ENCODE measurements at regions not wholly inside any gene's neighbourhood (a gene's known extent, or its start where the extent isn't known, plus 50 kb on each side); places are given as distances from the start of the nearest gene placed in this dataset.

DNA sequence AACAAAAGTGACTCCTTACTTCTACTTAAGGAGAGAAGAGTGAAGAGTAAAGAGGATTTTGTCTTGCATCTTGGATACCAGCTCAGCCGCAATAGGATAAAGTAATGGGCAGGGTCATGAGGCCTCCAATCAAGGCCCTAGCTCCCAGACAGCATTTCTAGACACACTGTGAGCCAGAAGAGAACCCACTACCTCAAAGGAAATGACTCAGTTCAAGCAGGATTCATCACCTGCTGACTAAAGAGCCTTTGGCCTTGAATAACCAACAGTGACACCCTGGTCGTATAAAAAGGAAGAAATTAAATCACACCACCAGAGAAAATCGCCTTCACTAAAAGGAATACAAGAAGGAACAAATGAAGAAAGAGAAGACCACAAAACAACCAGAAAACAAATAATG, 416.1 kb downstream of the PCDH18 start:
- Mint-ChIP-seq H3K9me3 (ENCODE audit: insufficient read depth) (peaks cover 1% of the 10 kb centered on the region), H3K27ac (no peak overlapping the region), H3K4me3 (no peak overlapping the region), H3K4me1 (no peaks in the 10 kb centered on the region), H3K27me3 (no peaks in the 10 kb centered on the region)
- DNase-seq = no peak
- ChIA-PET POLR2A (no interaction called here), CTCF (no interaction called here)
- Histone ChIP-seq H3K4me2 (replicated peaks; ENCODE audit: low read depth, low read length, poor library complexity, severe bottlenecking) (no peak overlapping the region), H2AFZ (ENCODE audit: insufficient read depth, low read depth, low read length, poor library complexity, severe bottlenecking) (no peak overlapping the region), H3K9me3 (ENCODE audit: control extremely low read depth in 1 of 3, control insufficient read depth in 2 of 3, insufficient read depth in 1 of 3, low read length in 2 of 3) (peaks cover 0 to 2% (median 0%) of the 10 kb centered on the region in 3 donors), H3K36me3 (replicated peaks in 1 of 2; ENCODE audit: control extremely low read depth in 1 of 2, control insufficient read depth in 1 of 2, extremely low read depth in 1 of 2, insufficient read depth in 2 of 2, low read length in 1 of 2) (no peaks in the 10 kb centered on the region), H3K27ac (ENCODE audit: low read length in 2 of 2) (no peak overlapping the region), H3K4me3 (ENCODE audit: control extremely low read depth in 1 of 5, extremely low read depth in 1 of 5, insufficient read depth in 1 of 5, low read depth in 2 of 5, low read length in 4 of 5) (no peak overlapping the region), H3K79me2 (ENCODE audit: control insufficient read depth, insufficient read depth, low read length) (no peaks in the 10 kb centered on the region), H3K27me3 (replicated peaks in 1 of 4; ENCODE audit: control extremely low read depth in 1 of 4, control insufficient read depth in 3 of 4, insufficient read depth in 4 of 4, low read length in 3 of 4) (no peaks in the 10 kb centered on the region), H3K4me1 (ENCODE audit: control insufficient read depth in 2 of 2, insufficient read depth in 2 of 2, low read length in 2 of 2) (no peaks in the 10 kb centered on the region), H4K20me1 (ENCODE audit: control insufficient read depth, insufficient read depth, low read length, poor library complexity, severe bottlenecking) (no peaks in the 10 kb centered on the region), H3K9ac (ENCODE audit: low read length) (no peak overlapping the region)
- TF ChIP-seq EZH2 (IDR thresholded peaks at IDR 0.05; ENCODE audit: borderline replicate concordance, insufficient read depth, low read depth, low read length, poor library complexity, severe bottlenecking) = no peak
- TF ChIP-seq, protein P1, sequence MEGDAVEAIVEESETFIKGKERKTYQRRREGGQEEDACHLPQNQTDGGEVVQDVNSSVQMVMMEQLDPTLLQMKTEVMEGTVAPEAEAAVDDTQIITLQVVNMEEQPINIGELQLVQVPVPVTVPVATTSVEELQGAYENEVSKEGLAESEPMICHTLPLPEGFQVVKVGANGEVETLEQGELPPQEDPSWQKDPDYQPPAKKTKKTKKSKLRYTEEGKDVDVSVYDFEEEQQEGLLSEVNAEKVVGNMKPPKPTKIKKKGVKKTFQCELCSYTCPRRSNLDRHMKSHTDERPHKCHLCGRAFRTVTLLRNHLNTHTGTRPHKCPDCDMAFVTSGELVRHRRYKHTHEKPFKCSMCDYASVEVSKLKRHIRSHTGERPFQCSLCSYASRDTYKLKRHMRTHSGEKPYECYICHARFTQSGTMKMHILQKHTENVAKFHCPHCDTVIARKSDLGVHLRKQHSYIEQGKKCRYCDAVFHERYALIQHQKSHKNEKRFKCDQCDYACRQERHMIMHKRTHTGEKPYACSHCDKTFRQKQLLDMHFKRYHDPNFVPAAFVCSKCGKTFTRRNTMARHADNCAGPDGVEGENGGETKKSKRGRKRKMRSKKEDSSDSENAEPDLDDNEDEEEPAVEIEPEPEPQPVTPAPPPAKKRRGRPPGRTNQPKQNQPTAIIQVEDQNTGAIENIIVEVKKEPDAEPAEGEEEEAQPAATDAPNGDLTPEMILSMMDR (IDR thresholded peaks at IDR 0.05) = no peak
- no CpG with 5 or more reads among the region's 3 CpGs for WGBS (ENCODE audit: insufficient coverage)
- ATAC-seq (ENCODE audit: low read depth) = no peak
- intact Hi-C loops (cut with micrococcal nuclease) = no loop called here

GRCh38 chr4:137106733-137107132, 425.6 kb downstream of the PCDH18 start:
- Mint-ChIP-seq H3K4me1 (no peaks in the 10 kb centered on the region), H3K27me3 (no peaks in the 10 kb centered on the region), H3K9me3 (ENCODE audit: insufficient read depth) (peaks cover 3% of the 10 kb centered on the region), H3K4me3 (no peak overlapping the region), H3K27ac (no peak overlapping the region)
- intact Hi-C loops (cut with micrococcal nuclease) = no loop called here
- Histone ChIP-seq H3K9ac (ENCODE audit: low read length) (no peak overlapping the region), H4K20me1 (ENCODE audit: control insufficient read depth, insufficient read depth, low read length, poor library complexity, severe bottlenecking) (no peaks in the 10 kb centered on the region), H3K4me3 (ENCODE audit: control extremely low read depth in 1 of 5, extremely low read depth in 1 of 5, insufficient read depth in 1 of 5, low read depth in 2 of 5, low read length in 4 of 5) (no peak overlapping the region), H3K4me2 (replicated peaks; ENCODE audit: low read depth, low read length, poor library complexity, severe bottlenecking) (no peak overlapping the region), H3K27me3 (replicated peaks in 1 of 4; ENCODE audit: control extremely low read depth in 1 of 4, control insufficient read depth in 3 of 4, insufficient read depth in 4 of 4, low read length in 3 of 4) (no peaks in the 10 kb centered on the region), H2AFZ (ENCODE audit: insufficient read depth, low read depth, low read length, poor library complexity, severe bottlenecking) (no peak overlapping the region), H3K4me1 (ENCODE audit: control insufficient read depth in 2 of 2, insufficient read depth in 2 of 2, low read length in 2 of 2) (no peaks in the 10 kb centered on the region), H3K79me2 (ENCODE audit: control insufficient read depth, insufficient read depth, low read length) (no peaks in the 10 kb centered on the region), H3K36me3 (replicated peaks in 1 of 2; ENCODE audit: control extremely low read depth in 1 of 2, control insufficient read depth in 1 of 2, extremely low read depth in 1 of 2, insufficient read depth in 2 of 2, low read length in 1 of 2) (no peaks in the 10 kb centered on the region), H3K9me3 (ENCODE audit: control extremely low read depth in 1 of 3, control insufficient read depth in 2 of 3, insufficient read depth in 1 of 3, low read length in 2 of 3) (no peaks in the 10 kb centered on the region), H3K27ac (ENCODE audit: low read length in 2 of 2) (no peak overlapping the region)
- POLR2A ChIA-PET = no interaction called here
- no peak for TF ChIP-seq EZH2 (IDR thresholded peaks at IDR 0.05; ENCODE audit: borderline replicate concordance, insufficient read depth, low read depth, low read length, poor library complexity, severe bottlenecking)
- TF ChIP-seq, protein P1 (IDR thresholded peaks at IDR 0.05) = no peak
- WGBS (ENCODE audit: insufficient coverage) = no CpG with 5 or more reads among the region's 4 CpGs
- CTCF ChIA-PET = no interaction called here
- no peak for ATAC-seq (ENCODE audit: low read depth)
- DNase-seq = no peak
